ENCODE measurements at regions not wholly inside any gene's neighbourhood (a gene's known extent, or its start where the extent isn't known, plus 50 kb on each side); places are given as distances from the start of the nearest gene placed in this dataset.

DNA sequence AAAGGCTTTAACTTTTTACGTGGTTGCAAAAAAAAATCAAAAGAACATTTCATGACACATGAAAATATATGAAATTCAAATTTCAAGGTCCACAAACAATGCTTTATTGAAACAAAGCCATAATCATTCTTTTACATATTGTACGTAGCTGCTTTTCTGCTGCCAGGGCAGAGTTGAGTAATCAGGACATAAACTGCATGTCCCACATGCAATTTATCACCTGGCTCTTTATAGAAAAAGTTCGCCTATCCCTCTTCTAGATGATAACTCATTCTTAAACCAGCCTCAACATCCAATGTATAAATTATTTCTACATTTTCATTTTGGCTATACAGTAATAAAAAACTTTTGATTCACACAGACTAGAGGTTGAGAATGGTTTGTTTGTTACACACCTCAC, 154.9 kb downstream of the AXIN2 start:
- DNase-seq (ENCODE audit: low read depth in 3 of 3), result no peak

DNA sequence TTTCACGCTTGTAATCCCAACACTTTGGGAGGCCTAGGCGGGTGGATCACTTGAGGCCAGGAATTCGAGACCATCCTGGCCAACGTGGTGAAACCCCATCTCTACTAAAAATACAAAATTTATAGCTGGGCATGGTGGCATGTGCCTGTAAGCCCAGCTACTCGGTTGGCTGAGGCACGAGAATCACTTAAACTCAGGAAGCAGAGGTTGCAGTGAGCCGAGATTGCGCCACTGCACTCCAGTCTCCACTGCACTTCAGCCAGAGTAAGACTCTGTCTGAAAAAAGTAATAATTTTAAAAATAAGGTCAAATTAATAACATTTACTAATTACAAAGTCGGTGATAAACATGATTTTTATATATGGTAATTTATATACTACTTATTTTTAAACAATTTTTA, 155.9 kb downstream of the AXIN2 start:
- no peak for DNase-seq (ENCODE audit: low read depth in 3 of 3)

DNA sequence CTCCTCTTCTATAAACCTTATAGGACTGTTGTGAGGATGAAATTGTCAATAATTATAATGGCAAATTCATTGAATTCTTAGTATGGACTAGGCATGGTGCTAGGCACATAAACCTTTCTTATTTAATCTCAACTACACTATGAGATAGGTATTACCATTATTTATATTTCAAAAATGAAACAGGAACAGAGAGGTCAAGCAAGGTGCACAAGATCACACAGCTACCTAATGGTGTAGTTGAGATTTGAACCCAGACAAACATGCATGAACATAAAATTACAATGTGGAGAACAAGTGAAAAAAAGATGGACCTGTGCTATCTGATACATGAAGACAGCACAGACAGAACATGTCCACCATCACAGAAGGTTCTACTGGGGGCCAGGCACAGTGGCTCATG, 156.7 kb downstream of the AXIN2 start:
- DNase-seq (ENCODE audit: low read depth in 3 of 3), result no peak

DNA sequence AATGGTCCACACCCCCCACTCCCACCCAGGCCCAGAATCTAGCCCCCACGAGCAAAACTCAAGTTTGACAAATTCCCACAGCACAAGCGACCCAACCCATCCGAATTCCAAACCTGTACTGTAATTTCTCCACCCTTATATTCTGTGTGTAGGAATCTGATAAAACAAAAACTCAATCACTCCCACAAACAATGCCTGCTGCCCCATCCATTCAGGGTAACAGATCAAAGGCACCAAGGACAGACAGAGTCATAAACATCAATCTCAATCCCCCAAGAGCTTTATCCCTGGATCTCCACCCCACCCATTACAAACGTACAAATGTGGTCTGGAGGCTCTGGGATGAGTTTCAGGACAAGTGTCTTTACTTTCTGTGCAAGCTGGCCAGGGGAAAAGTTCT, 157.8 kb downstream of the AXIN2 start:
- DNase-seq (ENCODE audit: low read depth in 3 of 3), result no peak

DNA sequence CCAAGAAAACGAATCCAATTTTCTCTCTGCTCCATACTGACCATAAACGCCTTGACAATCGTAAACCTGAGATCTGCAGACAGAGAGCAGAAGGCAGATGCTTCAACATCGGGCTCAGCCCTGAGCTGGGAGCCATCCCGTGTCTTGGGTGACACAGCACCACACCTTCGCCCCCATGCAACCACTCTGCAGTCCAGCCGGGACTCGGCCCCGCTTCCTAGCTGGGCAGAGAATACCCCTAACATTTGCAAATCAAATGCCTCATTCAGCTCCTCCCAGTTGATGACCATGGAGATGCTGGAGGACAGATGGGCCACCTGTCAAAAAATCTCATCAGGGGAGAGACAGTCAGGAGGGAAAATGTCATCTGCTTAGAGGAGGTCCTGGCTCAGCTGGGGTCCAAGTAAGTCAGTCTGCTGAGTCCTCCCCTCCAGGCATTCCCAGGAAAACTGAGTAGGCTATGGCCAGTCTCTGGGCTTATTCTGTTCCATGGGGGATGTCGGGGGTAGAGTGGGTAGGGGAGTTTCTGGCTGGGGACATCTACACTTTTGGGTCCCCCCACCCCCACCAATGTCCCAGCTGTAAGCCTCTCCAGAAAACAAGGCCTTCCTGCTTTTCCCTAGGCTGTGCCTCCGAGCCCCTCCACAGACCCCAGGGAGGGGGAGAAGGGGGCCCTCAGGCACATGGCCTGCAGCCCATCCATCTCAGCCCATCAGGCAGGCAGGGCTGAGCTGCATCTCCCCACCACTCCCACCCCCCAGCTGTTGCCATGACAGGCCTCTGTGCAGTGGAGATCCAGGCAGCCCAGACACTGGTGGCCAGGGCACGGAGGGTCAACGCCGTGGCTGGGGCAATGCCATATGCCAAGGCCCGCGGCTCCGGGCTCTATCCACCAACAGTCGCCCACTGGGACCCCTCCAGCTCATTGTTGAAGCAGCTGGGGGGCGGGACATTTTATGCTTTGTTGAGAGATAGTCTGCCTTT, 158.6 kb downstream of the AXIN2 start:
- no peak for DNase-seq (ENCODE audit: low read depth in 3 of 3)

DNA sequence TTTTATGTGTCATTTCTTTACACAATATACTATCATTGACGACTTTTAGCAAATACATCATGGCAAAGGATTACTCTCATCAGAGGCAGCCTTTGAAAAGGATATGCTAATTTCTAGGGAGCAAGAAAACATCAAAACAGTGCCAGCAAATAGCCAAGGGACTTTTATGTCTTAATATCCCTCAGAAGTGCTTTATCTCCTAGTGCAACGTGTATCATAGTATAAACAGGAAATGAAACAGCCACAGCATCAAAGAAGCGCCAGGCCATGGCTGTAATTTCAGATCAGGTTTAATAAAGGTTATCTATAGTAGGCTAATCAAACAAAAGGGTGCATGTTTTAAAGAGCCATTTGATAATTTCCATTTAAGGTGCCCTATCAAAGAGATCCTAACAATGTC, 159.9 kb downstream of the AXIN2 start:
- no peak for DNase-seq (ENCODE audit: low read depth in 3 of 3)

DNA sequence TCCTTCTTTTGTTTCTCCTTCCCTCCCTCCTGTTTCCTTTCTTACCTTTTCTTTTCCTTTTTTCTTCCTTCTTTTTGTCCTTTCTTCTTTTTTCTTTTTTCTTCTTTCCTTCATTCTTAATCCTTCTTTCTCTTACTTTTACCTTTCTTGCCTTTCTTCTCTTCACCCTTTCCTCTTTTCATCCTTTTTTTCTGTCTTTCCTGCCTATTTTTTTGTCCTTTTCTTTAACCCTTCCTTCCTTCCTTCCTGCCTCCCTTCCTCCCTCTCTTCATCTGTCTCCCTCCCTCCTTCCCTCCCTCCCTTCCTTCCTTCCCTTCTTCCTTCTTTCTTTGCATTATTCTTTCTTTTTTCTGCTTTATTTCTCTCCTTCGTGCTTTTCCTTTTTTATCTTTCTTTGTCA, 160.7 kb downstream of the AXIN2 start:
- no peak for DNase-seq (ENCODE audit: low read depth in 3 of 3)

DNA sequence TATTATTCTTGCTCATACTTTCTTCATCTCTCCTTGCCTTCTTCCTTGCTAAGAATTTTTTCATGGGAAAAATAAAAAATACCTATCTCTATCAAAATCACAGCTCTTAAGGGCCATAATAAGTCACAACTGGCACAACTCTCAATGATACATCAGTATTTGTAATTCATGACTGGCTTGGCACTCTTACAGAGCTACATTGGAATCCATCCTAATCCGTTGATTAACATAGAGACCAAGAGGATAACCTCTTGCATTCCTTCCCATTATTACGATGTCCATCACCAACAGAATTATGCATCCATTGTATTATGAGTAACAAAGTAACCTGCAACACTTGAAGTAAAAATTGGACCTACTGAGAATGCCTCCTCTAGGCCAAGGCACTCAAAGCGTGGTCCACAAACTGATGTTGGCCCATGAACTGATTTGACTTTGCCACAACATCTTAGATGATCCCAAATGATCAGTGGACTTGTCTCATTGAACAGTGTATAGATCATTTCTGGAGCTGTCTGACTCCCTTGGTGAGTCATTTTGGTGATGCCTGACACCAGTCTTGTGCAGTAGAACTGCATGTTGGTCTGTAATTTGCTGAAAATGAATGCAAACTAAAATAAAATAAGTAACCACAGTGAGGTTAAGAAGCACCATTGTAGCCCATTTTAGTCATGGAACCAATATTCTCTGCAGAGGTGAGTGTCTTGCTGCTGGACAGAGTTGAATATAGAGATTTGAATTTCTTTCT, 163.2 kb downstream of the AXIN2 start:
- DNase-seq (ENCODE audit: low read depth in 3 of 3), result no peak

DNA sequence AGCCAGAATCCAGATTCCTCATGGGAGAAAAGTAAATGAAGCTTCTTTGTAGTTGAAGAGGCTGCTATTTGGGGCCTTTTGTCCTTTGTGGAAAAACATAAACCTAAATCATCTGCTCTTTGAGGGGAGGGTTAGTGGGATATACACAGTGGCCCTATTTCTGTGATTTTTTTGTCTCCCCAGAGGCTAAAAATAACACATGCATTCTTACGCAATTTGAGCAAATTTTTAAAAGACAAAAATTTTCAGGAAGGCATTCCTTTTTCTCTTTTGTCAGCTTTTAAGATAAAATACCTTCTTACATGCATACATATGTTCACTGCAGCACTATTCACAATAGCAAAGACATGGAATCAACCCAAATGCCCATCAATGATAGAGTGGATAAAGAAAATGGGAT, 165.5 kb downstream of the AXIN2 start:
- DNase-seq (ENCODE audit: low read depth in 3 of 3), result no peak

DNA sequence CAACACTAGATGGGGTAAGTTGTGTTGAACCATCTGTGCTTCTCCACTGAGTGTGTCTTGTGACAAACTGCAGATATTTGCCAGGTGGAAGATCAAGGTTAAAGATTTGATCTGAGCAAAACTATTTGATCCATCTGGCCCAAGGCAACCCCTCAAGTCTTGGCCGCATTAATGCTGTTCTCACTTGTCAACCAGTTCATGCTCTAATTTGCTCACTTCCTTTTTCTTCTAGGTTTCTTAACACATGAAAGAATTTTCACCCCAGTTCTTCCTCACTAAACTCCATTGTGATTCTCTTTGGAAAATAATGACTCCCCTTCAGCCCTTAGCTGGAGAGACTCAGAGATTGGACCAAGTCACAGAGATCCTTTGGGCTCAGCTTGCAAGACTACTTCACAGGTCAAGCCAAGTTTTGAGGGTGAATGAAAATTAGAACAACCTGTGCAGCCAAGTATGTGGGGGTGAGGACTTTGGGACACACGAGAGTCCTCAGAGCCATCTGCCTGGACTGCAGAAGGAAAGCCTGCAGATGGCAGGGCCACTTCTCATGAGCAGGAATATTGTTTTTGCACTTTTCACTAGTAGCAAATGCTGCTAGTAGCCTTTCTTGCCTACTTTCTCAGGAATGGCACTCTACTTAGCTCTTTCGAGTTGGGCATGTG, 166.5 kb downstream of the AXIN2 start:
- DNase-seq (ENCODE audit: low read depth in 3 of 3), result no peak

DNA sequence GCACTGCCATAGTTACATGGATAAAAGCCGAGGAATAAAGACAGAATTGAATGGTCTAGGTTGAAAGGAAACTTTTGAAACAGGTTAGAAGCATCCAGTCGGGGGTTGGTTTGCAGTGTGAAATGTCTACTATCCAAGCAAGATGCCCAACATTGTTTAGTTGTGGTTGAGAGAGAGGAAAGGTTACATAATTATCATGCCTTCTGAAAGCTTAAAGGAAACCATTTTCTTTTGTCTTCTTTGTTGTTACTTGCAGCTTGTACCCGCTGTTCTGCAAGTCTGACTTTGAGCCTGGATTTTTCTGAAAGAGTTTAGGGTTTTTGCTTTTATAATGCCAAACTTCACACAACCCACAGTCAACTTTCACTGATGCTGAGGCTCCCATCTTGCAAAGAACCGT, 167.9 kb downstream of the AXIN2 start:
- DNase-seq (ENCODE audit: low read depth in 3 of 3), result no peak

DNA sequence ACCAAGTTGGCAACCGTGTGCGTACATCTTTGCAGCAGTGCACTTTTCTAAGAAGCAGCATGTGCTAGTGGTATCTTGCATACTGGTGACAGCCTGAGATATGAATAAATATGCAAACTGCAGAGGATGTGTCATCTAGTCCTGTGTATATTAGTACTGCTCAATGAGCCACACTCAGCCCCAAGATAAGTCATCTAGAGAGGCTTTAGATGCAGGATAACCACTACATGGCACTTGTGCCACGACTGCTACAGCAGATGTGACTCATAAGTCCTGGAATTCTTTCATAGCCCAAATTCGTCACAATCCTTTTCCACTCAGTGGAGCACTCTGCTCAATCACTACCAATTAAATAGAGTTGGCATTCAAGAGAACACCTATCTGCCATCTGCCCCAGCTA, 171.5 kb downstream of the AXIN2 start:
- DNase-seq (ENCODE audit: low read depth in 3 of 3), result no peak

DNA sequence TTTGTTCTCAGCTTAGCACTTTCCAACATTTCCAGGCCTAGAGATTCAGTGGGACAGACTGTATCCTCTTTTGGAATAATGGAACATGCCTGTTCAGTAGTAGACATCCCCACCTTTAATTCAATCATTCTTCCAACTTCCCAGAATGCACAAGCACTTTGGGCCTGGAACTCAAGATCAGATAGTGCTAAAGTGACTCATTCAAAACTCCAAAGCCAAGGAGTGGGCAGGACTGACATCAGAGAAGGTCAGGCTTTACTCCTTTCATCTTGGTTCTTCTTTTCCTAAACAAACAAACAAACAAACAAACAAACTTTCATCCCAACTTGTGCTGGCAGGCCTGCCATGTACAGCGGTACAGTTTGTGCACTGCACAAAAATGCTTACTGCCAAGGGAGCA, 172.0 kb downstream of the AXIN2 start:
- no peak for DNase-seq (ENCODE audit: low read depth in 3 of 3)

DNA sequence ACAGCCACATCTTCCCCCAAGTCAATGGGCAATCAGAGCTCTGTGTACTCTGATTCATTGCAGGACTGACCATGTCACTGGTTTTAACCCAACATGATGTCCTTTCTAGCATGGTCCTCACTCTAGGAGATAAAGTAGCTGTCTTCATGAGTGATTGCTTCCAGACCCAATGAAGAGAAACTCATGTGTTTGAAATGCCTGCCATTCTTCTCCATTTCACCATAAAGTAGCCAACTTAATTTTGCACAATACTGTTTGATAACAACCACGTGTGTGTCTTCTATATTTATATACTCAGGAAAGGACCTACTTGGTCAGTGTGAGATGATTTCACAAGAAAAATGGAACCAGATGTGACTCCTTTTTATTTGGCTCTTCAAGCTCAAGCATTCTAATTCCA, 172.5 kb downstream of the AXIN2 start:
- no peak for DNase-seq (ENCODE audit: low read depth in 3 of 3)

DNA sequence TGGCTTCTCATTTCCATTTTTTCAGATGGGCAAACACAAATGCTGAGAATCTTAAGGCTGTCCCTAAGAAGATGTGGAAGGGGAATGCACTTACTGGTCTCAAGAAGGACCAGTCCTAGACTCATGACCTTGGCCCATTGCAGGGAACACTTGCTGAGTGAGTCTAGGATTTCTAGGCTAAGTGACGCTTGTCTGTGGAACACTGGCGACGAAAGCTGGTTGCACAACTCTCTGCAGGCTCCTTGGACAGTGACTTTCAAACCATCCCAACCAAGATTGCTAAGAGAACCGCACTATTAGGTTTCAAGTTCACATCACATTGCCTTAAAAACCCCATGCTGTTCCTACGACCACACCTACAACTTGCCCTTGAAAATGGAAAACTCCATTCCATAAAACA, 174.1 kb downstream of the AXIN2 start:
- DNase-seq (ENCODE audit: low read depth in 3 of 3), result no peak

DNA sequence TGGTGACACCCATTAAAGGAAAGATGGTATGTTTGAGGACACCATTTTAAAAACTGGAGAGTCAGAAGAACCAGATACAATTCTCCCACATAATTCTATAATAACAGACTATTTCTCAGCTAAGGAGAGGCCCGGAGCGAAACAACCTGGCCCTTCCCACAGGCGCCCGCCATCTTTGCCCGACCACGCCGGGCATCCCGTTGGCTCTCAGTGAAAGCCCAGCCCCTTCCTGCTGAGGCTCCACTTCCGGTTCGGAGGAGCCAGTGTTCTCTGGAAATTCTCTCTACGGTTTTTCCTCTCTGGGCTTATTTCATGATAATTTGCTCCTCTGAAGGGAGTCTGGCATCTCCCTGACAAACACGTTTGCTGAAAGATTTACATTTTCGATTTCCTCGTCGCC, 175.7 kb downstream of the AXIN2 start:
- no peak for DNase-seq (ENCODE audit: low read depth in 3 of 3)

DNA sequence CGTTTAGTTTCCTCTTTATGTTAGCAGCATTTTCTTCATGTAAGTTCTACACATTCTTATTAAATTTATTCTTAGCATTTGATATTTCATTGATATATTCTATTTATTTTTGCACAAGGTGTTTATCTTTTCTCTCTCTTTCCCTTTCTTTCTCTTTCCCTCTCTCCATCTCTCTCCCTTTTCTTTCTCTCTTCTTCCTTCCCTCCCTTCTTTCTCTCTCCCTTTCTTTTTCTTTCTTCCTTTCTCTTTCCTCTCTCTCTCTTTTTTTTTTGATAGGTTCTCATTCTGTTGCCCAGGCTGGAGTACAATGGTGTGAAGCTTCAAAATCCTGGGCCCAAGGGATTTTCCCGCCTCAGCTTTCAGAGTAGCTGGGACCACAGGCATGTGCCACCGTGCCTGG, 176.4 kb downstream of the AXIN2 start:
- no peak for DNase-seq (ENCODE audit: low read depth in 3 of 3)

DNA sequence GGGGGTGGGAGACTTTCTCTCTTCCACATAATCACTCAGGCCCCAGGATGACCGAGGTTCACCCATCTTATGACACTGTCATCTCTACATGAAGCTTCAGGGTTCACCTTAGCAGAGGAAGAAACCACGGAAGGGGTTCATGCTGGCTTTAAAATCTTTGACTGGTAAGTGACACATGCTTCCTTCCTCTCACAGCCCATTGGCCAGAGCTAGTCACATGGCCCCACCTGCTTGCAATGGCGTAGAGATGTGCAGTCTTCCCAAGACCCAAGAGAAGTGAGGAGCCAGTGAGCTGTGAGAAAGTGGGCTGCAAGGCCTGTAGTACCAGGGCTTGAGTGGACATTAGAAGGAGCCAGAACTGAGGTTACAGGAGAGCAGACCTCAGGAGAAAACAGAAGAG, 180.3 kb downstream of the AXIN2 start:
- no peak for DNase-seq (ENCODE audit: low read depth in 3 of 3)

DNA sequence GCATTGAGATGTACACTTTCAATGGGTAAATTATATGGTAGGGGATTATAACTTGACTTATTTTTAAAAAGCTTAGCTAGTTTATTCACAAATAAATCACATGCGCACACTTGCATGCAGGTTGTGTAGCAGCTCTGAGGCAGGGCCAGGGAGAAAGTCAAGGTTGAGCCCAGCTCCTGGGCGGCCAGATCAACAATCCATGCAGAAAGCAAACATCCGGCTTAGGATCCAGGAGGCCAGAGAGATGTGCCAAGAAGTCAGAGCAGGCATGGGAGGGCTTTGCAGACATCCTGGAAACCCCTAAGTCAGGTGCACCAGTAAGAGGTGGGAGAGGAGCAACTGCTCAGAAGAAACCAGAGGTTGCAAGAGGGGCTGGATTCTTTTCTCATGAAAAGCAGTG, 186.5 kb downstream of the AXIN2 start:
- DNase-seq (ENCODE audit: low read depth in 3 of 3), result no peak

DNA sequence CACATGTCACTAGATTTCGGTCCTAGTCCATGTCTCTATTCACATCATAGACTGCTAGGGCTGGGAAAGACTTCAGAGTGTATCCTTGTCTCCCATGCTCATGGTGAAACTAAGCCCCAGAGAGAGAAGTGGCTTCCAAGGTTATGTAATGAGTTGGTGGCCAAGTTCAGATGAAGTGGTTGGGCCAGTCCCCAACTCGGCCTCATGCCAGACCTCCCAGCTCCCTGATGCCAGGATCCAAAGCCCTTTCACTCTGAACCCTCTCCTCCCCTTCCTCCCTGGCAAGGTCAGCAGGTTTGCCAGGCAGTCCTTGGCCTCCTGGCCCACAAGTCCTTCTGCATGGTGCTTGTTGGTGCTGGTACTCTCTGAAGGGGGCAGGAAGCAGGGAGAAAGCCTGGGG, 189.7 kb downstream of the AXIN2 start:
- no peak for DNase-seq (ENCODE audit: low read depth in 3 of 3)

DNA sequence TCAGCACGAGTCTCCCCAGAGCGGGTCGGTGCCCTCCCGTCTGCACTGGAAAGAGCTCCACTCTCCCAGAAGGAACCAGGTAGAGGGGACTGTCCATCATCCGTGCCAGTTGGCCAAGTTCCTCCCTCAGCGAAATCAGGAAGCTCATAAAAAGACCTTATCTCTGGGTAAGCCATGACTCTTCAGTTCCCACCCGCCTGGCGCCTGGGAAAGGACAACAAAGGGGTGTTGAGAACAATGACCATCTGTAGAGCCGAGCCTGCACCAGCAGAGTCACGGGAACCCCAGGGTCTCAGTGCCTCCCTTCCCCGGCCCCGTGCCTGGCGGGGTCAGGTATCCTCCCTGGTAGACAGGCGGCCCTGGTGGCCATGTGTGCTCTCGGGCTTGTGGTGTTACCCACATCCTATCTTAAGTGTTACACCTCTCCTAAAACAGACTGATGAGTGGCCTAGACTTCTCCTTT, 190.7 kb downstream of the AXIN2 start:
- no peak for DNase-seq (ENCODE audit: low read depth in 3 of 3)

DNA sequence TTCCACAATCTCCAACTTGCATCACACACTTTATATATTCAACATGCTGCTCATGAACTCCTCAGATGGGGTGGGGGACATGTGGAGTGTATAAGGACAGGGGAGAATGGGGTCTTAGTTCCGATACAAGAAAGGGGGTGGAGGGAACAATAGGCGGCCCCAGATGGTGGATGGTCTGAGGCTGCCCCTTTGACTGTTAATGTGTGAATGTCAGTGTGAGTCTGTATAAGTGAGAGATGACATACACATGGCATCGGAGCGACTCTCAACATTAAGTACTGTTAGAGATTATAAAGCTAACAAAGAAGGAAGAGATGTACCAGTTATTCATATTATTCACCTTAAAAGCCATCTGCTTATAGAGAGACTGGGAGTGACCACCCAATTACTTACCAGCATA, 193.1 kb downstream of the AXIN2 start:
- DNase-seq (ENCODE audit: low read depth in 3 of 3), result no peak
